SK-N-SH (cell line): ENCODE measurements at regions not wholly inside any gene's neighbourhood (a gene's known extent, or its start where the extent isn't known, plus 50 kb on each side); places are given as distances from the start of the nearest gene placed in this dataset.

Experiments used
- CTCF ChIA-PET: fragments of 300-600, 350-600 bp; formaldehyde crosslinking; extraction: SDS; loops from one replicate; lab custom pipeline; 2021; lab: Yijun Ruan, JAX
- POLR2A ChIA-PET: fragments of 350-600 bp; sonication (Branson Sonifier 250); formaldehyde crosslinking; extraction: SDS; loops from one replicate; lab custom pipeline; 2020; ENCODE audit warnings: antibody characterized with exemption, inconsistent platforms; lab: Yijun Ruan, JAX
- DNase-seq: peaks from one replicate; pipeline ENCODE4 v3.0.0; 2012
- H2AFZ ChIP-seq: fragments of 200-600 bp; sonication (generic); 2 replicates; pipeline ENCODE4 v1.8.1; 2016; ENCODE audit warnings: antibody characterized with exemption, mild to moderate bottlenecking, low read depth
- H3F3A ChIP-seq: fragments of 200-600 bp; sonication (generic); replicated peaks from 2 replicates; pipeline ENCODE3; 2016; ENCODE audit warnings: antibody characterized with exemption, mild to moderate bottlenecking; ENCODE audit not compliant: insufficient read depth
- H3K27ac ChIP-seq, 2 experiments: fragments of 200-500 bp in 1 of 2; fragments of 200-600 bp in 1 of 2; sonication (Bioruptor generic) in 1 of 2; sonication (generic), shearing (Covaris generic) in 1 of 2; 2 replicates each; pipeline versions ENCODE4 v1.5.1 to v1.6.1; 2014 to 2016; ENCODE audit warnings: low read depth in 2 of 2, inconsistent platforms in 1 of 2, low read length in 1 of 2, mild to moderate bottlenecking in 1 of 2, mixed read lengths in 1 of 2
- H3K27me3 ChIP-seq: fragments of 200-600 bp; sonication (generic), shearing (Covaris generic); 2 replicates; pipeline ENCODE4 v1.6.1; 2016; ENCODE audit warnings: mixed run types; ENCODE audit not compliant: insufficient read depth
- H3K36me3 ChIP-seq, 2 experiments: fragments of 200-500 bp in 1 of 2; fragments of 200-600 bp in 1 of 2; sonication (Bioruptor generic) in 1 of 2; sonication (generic) in 1 of 2; replicated peaks in 1 of 2; 2 replicates each; pipeline versions ENCODE3 to v1.5.1; 2014 to 2016; ENCODE audit warnings: low read length in 1 of 2, mild to moderate bottlenecking in 1 of 2; ENCODE audit not compliant: insufficient read depth in 2 of 2, control insufficient read depth in 1 of 2
- H3K4me1 ChIP-seq, 2 experiments: fragments of 200-500 bp in 1 of 2; fragments of 200-600 bp in 1 of 2; sonication (Bioruptor generic) in 1 of 2; sonication (generic), shearing (Covaris generic) in 1 of 2; 2 replicates each; pipeline versions ENCODE4 v1.5.1 to v1.6.1; 2014 to 2016; ENCODE audit warnings: low read depth in 1 of 2, low read length in 1 of 2, mixed run types in 1 of 2; ENCODE audit not compliant: insufficient read depth in 2 of 2, control insufficient read depth in 1 of 2
- H3K4me2 ChIP-seq: fragments of 200-600 bp; sonication (generic), shearing (Covaris generic); 2 replicates; pipeline ENCODE4 v1.6.1; 2017; ENCODE audit warnings: mixed run types
- H3K4me3 ChIP-seq, 2 experiments: fragments of 200-500 bp in 1 of 2; fragments of 200-600 bp in 1 of 2; sonication (Bioruptor generic) in 1 of 2; sonication (generic), shearing (Covaris generic) in 1 of 2; 2 replicates each; pipeline versions ENCODE4 v1.5.1 to v1.8.1; 2014 to 2016; ENCODE audit warnings: low read depth in 2 of 2, inconsistent platforms in 1 of 2, low read length in 1 of 2, mild to moderate bottlenecking in 1 of 2, mixed read lengths in 1 of 2, moderate library complexity in 1 of 2
- H3K79me2 ChIP-seq: fragments of 200-600 bp; sonication (generic); 2 replicates; pipeline ENCODE4 v1.8.1; 2017; ENCODE audit warnings: mild to moderate bottlenecking; ENCODE audit not compliant: insufficient read depth
- H3K9ac ChIP-seq: fragments of 200-600 bp; sonication (generic); 2 replicates; pipeline ENCODE4 v1.6.1; 2017; ENCODE audit warnings: mixed run types
- H3K9me2 ChIP-seq: fragments of 200-600 bp; sonication (generic); 2 replicates; pipeline ENCODE4 v1.6.1; 2017; ENCODE audit warnings: mixed run types
- H3K9me3 ChIP-seq: fragments of 200-600 bp; sonication (generic); 2 replicates; pipeline ENCODE4 v1.6.1; 2017; ENCODE audit warnings: mixed run types, mild to moderate bottlenecking, moderate library complexity
- H4K20me1 ChIP-seq: fragments of 200-600 bp; sonication (generic); 2 replicates; pipeline ENCODE4 v1.6.1; 2017; ENCODE audit warnings: mild to moderate bottlenecking, mixed run types; ENCODE audit not compliant: insufficient read depth
- CHD2 ChIP-seq: fragments of 150-350 bp; IDR thresholded peaks from 2 replicates; pipeline ENCODE4 v1.6.1; 2018; ENCODE audit warnings: low read length; ENCODE audit not compliant: partially characterized antibody
- EP300 ChIP-seq, 2 experiments: IDR thresholded peaks; 2 replicates each; pipeline versions ENCODE4 v1.4.0 to v1.6.1; 2012; ENCODE audit warnings: borderline replicate concordance in 1 of 2, low read depth in 1 of 2, low read length in 1 of 2
- FOSL2 ChIP-seq: IDR thresholded peaks from 2 replicates; pipeline ENCODE4 v1.4.0; 2012; ENCODE audit warnings: low read depth, mild to moderate bottlenecking, moderate library complexity, borderline replicate concordance
- GABPA ChIP-seq: IDR thresholded peaks from 2 replicates; pipeline ENCODE4 v1.4.0; 2012; ENCODE audit warnings: low read depth, mild to moderate bottlenecking
- GATA2 ChIP-seq: sonication (generic); formaldehyde crosslinking; IDR thresholded peaks from 2 replicates; pipeline ENCODE4 v1.5.0; 2020; ENCODE audit warnings: mild to moderate bottlenecking, missing genetic modification reagents
- JUND ChIP-seq: IDR thresholded peaks from 2 replicates; pipeline ENCODE4 v1.4.0; 2012
- MXI1 ChIP-seq: IDR thresholded peaks from 2 replicates; pipeline ENCODE4 v1.6.1; 2012; ENCODE audit warnings: mild to moderate bottlenecking, low read depth, low read length, improper control_type of control experiment
- NFIC ChIP-seq: IDR thresholded peaks from 2 replicates; pipeline ENCODE4 v1.4.0; 2012; ENCODE audit warnings: borderline replicate concordance
- NRF1 ChIP-seq: IDR thresholded peaks from 2 replicates; pipeline ENCODE4 v1.6.1; 2012; ENCODE audit warnings: low read depth, mild to moderate bottlenecking, low read length
- POLR2AphosphoS5 ChIP-seq: IDR thresholded peaks from 2 replicates; pipeline ENCODE4 v1.6.1; 2012; ENCODE audit warnings: low read depth, low read length
- TAF1 ChIP-seq: IDR thresholded peaks from 2 replicates; pipeline ENCODE4 v1.6.1; 2012; ENCODE audit warnings: low read depth, mild to moderate bottlenecking, low read length, moderate library complexity, borderline replicate concordance
- TEAD4 ChIP-seq: IDR thresholded peaks from 2 replicates; pipeline ENCODE4 v1.4.0; 2012; ENCODE audit warnings: mild to moderate bottlenecking, borderline replicate concordance; ENCODE audit not compliant: insufficient read depth
- USF2 ChIP-seq: fragments of 150-350 bp; IDR thresholded peaks from 2 replicates; pipeline ENCODE4 v1.6.1; 2017; ENCODE audit warnings: antibody characterized with exemption, low read length, low read depth, borderline replicate concordance
- YY1 ChIP-seq: IDR thresholded peaks from 2 replicates; pipeline ENCODE4 v1.4.0; 2012; ENCODE audit warnings: low read depth, mild to moderate bottlenecking
- WGBS: methylation state at CpG from one replicate; pipeline ENCODE4 v1.1.6; 2017; ENCODE audit warnings: low lambda C conversion rate; 5-methylcytosine and 5-hydroxymethylcytosine counted together
- TF ChIP-seq, protein P1 (sequence below): fragments of 200-600 bp; sonication (generic); IDR thresholded peaks from 2 replicates; pipeline ENCODE4 v1.6.1; 2017; ENCODE audit warnings: antibody characterized with exemption, mild to moderate bottlenecking, moderate library complexity

GRCh38 chr20:37600486-37600885, 72.8 kb upstream of the BLCAP start:
- no peak for TF ChIP-seq TEAD4
- no peak for TF ChIP-seq MXI1
- TF ChIP-seq CHD2 = no peak
- TF ChIP-seq POLR2AphosphoS5 = no peak
- TF ChIP-seq EP300 (IDR thresholded peaks at IDR 0.05; ENCODE audit: borderline replicate concordance in 1 of 2, low read depth in 1 of 2, low read length in 1 of 2) = no peak
- no peak for TF ChIP-seq GABPA
- no peak for TF ChIP-seq NFIC
- TF ChIP-seq JUND = no peak
- no peak for TF ChIP-seq FOSL2
- TF ChIP-seq TAF1 = no peak
- Histone ChIP-seq H4K20me1 (no peaks in the 10 kb centered on the region), H3K9me3 (no peaks in the 10 kb centered on the region), H3K27me3 (peaks cover 5% of the 10 kb centered on the region), H2AFZ (no peak overlapping the region), H3K4me1 (peaks cover 0 to 17% of the 10 kb centered on the region in 2 experiments; a peak in 2 of 4 replicates), H3K9ac (no peak overlapping the region), H3K27ac (no peak overlapping the region), H3K4me2 (no peak overlapping the region), H3K36me3 (no peaks in the 10 kb centered on the region), H3K79me2 (no peaks in the 10 kb centered on the region), H3K9me2 (no peaks in the 10 kb centered on the region), H3F3A (no peaks in the 10 kb centered on the region), H3K4me3 (no peak overlapping the region)
- ChIA-PET POLR2A (no interaction called here), CTCF (interaction anchor here (1.4 to 2.9 kb wide), 2 partner anchors 15 to 36 kb away, joined by 4 to 13 read pairs; no protein-coding TSS in a partner anchor)
- WGBS = 49% methylated on average over 3 of the region's 3 CpGs
- no peak for DNase-seq

DNA sequence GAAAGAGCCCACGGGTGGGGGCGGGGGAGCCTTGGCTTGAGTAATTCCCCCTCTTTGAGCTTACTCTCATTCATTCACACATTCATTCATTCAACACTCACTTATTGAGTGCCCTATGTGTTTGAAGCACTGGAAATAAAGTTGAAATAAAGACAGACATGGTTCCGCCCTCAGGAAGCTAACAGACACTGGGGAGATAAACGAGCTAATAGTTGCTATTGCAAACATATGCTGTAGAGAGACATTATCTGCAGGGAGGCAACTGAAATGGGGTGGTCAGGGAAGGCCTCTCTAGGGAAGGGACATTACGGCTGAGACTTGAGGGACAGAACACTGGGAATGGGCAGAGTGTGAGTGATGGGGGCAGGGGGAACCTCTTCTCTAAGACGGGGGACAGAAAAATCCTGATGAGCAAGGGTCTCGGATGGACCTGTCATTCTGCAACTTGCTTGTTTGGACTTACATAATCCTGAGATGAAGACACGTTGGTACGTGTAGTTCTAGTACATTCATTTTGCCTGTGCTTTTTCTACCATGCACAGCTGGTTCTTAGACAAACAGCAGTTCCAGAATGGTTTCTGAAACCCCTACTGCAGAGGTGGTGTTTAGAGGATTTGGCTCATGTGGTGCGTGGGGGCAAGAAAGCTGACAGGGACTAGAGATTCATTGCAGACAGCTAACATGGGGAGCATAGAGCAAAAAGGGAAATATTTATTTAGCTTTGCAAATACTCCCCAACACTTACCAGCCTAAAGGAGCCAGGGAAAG, 71.1 kb upstream of the BLCAP start:
- Histone ChIP-seq H2AFZ (no peak overlapping the region), H3K4me2 (no peak overlapping the region), H3K9ac (no peak overlapping the region), H3K79me2 (no peaks in the 10 kb centered on the region), H3K9me2 (no peaks in the 10 kb centered on the region), H3F3A (no peaks in the 10 kb centered on the region), H3K4me3 (no peak overlapping the region), H4K20me1 (no peaks in the 10 kb centered on the region), H3K9me3 (no peaks in the 10 kb centered on the region), H3K27ac (peak overlapping the region in 1 of 2 experiments; percentile 78; a peak in 2 of 4 replicates), H3K4me1 (peaks cover 0 to 18% of the 10 kb centered on the region in 2 experiments; a peak in 2 of 4 replicates), H3K27me3 (no peaks in the 10 kb centered on the region; the same call in 1 of the 2 replicates), H3K36me3 (no peaks in the 10 kb centered on the region)
- WGBS = 41% methylated on average over 10 of the region's 10 CpGs
- CTCF ChIA-PET = interaction anchor here (0.6 to 4.3 kb wide), 3 partner anchors 17 to 1493 kb away, joined by 3 to 23 read pairs (median 13); no protein-coding TSS in a partner anchor
- TF ChIP-seq YY1 (no peak), NRF1 (no peak), NFIC (no peak), USF2 (no peak), MXI1 (no peak), GATA2 (0 out of 2 replicates have a peak, but pooled peaks have one; percentile 28), EP300 (IDR thresholded peaks at IDR 0.05; ENCODE audit: borderline replicate concordance in 1 of 2, low read depth in 1 of 2, low read length in 1 of 2) (0 out of 4 replicates have a peak, but pooled peaks of 1 of the 2 experiments have one; percentile 29)
- TF ChIP-seq, protein P1, sequence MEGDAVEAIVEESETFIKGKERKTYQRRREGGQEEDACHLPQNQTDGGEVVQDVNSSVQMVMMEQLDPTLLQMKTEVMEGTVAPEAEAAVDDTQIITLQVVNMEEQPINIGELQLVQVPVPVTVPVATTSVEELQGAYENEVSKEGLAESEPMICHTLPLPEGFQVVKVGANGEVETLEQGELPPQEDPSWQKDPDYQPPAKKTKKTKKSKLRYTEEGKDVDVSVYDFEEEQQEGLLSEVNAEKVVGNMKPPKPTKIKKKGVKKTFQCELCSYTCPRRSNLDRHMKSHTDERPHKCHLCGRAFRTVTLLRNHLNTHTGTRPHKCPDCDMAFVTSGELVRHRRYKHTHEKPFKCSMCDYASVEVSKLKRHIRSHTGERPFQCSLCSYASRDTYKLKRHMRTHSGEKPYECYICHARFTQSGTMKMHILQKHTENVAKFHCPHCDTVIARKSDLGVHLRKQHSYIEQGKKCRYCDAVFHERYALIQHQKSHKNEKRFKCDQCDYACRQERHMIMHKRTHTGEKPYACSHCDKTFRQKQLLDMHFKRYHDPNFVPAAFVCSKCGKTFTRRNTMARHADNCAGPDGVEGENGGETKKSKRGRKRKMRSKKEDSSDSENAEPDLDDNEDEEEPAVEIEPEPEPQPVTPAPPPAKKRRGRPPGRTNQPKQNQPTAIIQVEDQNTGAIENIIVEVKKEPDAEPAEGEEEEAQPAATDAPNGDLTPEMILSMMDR = no peak
- peak; percentile 52 for DNase-seq
- POLR2A ChIA-PET = no interaction called here
